ENCODE measurements at regions not wholly inside any gene's neighbourhood (a gene's known extent, or its start where the extent isn't known, plus 50 kb on each side); places are given as distances from the start of the nearest gene placed in this dataset.

DNA sequence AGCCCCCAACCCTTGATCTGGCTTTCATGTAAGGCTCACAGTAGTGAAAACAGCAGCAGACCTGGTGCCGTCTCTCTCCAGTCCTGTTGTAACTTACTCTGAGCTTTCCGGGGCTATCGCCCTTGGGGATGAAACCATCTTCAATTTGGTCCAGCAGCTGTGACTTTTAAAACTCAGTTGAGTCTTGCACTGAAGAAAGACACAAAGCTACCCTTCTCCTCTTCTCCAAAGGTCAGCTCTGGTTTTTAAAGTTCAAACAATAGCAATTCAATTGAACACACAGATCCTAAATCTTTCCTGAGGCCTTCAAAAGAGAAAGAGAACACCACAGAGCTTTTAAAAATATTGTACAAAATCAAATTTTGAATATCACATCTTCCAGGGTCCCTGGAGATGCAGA, 83.5 kb downstream of the SNX5 start:
- Histone ChIP-seq H3K27me3 (ENCODE audit: control insufficient read depth, insufficient read depth, low read length) (no peaks in the 10 kb centered on the region), H3K4me3 (ENCODE audit: low read depth, low read length) (no peak overlapping the region), H3K36me3 (ENCODE audit: control insufficient read depth, insufficient read depth, low read length) (no peaks in the 10 kb centered on the region)
- no peak for DNase-seq (ENCODE audit: low read depth)
- TF ChIP-seq, protein P1, sequence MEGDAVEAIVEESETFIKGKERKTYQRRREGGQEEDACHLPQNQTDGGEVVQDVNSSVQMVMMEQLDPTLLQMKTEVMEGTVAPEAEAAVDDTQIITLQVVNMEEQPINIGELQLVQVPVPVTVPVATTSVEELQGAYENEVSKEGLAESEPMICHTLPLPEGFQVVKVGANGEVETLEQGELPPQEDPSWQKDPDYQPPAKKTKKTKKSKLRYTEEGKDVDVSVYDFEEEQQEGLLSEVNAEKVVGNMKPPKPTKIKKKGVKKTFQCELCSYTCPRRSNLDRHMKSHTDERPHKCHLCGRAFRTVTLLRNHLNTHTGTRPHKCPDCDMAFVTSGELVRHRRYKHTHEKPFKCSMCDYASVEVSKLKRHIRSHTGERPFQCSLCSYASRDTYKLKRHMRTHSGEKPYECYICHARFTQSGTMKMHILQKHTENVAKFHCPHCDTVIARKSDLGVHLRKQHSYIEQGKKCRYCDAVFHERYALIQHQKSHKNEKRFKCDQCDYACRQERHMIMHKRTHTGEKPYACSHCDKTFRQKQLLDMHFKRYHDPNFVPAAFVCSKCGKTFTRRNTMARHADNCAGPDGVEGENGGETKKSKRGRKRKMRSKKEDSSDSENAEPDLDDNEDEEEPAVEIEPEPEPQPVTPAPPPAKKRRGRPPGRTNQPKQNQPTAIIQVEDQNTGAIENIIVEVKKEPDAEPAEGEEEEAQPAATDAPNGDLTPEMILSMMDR (IDR thresholded peaks at IDR 0.05; ENCODE audit: insufficient read depth, low read length, poor library complexity, severe bottlenecking) = no peak

DNA sequence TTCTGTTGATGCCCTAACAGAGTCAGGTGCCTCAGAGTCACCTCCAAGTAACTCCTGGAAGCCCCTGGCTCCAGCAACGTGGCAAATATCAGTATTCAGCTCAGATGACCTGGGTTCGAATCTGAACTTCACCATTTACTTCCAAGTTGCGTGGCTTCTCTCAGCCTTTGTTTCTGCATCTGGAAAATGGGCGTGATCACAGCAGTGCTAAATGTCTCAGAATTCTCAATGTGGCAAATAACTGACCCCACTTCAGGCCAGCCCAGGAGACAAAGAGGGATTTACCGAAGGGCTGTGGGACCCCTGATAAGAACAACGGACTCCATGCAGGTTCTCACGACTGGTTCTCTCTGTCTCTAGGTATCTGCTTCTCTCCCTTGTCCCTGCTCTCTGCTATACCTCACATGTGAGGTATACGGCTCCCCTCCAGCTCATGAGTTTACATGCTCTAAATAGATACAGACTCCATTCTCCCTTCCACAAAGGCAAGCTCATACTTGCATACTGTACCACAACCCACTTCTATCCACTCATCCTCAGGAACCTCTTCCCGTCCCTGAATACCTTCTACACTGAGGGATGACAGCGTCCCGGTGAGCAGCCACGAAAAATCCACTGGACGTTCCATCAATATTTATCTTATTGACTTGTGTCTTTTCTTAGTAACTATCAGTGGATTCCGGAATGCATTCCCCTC, 84.1 kb downstream of the SNX5 start:
- DNase-seq (ENCODE audit: low read depth) = no peak
- H3K36me3 ChIP-seq (ENCODE audit: control insufficient read depth, insufficient read depth, low read length) = no peaks in the 10 kb centered on the region
- no peaks in the 10 kb centered on the region for H3K27me3 ChIP-seq (ENCODE audit: control insufficient read depth, insufficient read depth, low read length)
- TF ChIP-seq, protein P1 (IDR thresholded peaks at IDR 0.05; ENCODE audit: insufficient read depth, low read length, poor library complexity, severe bottlenecking) = no peak
- no peak overlapping the region for H3K4me3 ChIP-seq (ENCODE audit: low read depth, low read length)

DNA sequence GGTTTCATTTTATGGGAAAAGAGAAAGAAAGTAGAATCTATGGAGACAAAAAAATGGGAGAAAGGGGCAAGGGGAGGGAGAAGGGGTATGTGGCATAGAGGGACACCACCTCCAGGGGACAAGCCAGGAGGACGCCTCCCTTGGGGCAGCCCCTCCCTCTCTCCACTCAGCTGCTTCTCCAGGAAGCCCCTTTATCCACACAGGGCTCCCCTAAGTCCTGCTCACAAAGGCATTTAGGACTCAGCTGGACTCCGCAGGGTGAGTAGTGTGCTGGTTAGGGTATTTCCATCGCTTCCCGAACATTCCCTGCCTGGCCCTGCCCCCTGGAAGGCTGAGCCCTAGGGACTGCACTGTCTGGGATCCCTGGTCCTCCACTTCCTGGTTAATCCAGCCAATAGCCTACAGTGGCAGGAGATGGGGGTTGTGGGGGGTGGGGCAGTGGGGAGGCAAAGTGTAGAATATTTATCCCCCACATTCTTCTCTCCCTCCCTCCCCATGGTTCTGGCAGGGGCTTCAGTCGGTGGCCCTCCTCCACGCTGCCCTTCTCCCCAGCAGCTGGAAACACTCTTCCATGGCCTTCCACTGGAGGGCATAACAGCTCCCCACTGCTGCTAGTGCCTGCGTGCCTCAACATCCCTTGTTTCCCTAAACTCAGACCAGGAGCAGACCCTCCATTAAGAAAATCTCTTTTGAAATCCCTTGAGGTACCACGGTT, 84.8 kb downstream of the SNX5 start:
- H3K4me3 ChIP-seq (ENCODE audit: low read depth, low read length) = no peak overlapping the region
- no peak for DNase-seq (ENCODE audit: low read depth)
- H3K27me3 ChIP-seq (ENCODE audit: control insufficient read depth, insufficient read depth, low read length) = no peaks in the 10 kb centered on the region
- H3K36me3 ChIP-seq (ENCODE audit: control insufficient read depth, insufficient read depth, low read length) = no peaks in the 10 kb centered on the region
- TF ChIP-seq, protein P1 (IDR thresholded peaks at IDR 0.05; ENCODE audit: insufficient read depth, low read length, poor library complexity, severe bottlenecking) = no peak

DNA sequence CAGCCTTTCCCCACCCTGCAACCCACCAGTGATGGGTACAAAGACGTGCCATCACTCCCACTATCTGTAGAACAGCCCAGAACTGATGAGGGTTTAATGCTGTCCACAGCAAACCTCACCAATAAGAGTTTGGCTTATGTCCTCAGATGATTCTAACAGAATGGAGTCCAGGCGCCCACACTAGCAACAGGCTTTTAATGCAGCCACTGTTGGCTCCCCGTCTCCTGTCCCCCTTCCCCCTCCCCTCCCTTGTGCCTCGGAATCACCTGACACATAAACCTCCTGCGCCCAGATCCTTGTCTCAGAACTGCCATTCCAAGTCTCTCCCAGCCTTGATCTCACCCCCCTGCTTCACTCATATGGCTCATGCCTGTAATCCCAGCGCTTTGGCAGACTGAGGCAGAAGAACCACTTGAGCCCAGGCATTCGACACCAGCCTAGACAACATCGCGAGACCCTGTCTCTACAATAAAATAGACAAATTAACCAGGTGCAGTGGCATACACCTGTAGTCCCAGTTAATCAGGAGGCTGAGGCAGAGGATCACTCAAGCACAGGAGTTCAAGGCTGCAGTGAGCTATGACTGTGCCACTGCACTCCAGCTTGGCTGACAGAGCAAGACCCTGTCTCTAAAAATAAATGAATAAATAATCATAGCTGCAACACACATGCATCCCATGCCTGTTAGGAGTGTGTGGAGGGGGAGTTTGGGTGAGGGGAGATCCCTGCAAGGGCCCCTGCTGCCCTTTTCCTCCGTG, 85.6 kb downstream of the SNX5 start:
- H3K27me3 ChIP-seq (ENCODE audit: control insufficient read depth, insufficient read depth, low read length) = no peaks in the 10 kb centered on the region
- no peaks in the 10 kb centered on the region for H3K36me3 ChIP-seq (ENCODE audit: control insufficient read depth, insufficient read depth, low read length)
- DNase-seq (ENCODE audit: low read depth) = no peak
- TF ChIP-seq, protein P1 (IDR thresholded peaks at IDR 0.05; ENCODE audit: insufficient read depth, low read length, poor library complexity, severe bottlenecking) = no peak
- no peak overlapping the region for H3K4me3 ChIP-seq (ENCODE audit: low read depth, low read length)

DNA sequence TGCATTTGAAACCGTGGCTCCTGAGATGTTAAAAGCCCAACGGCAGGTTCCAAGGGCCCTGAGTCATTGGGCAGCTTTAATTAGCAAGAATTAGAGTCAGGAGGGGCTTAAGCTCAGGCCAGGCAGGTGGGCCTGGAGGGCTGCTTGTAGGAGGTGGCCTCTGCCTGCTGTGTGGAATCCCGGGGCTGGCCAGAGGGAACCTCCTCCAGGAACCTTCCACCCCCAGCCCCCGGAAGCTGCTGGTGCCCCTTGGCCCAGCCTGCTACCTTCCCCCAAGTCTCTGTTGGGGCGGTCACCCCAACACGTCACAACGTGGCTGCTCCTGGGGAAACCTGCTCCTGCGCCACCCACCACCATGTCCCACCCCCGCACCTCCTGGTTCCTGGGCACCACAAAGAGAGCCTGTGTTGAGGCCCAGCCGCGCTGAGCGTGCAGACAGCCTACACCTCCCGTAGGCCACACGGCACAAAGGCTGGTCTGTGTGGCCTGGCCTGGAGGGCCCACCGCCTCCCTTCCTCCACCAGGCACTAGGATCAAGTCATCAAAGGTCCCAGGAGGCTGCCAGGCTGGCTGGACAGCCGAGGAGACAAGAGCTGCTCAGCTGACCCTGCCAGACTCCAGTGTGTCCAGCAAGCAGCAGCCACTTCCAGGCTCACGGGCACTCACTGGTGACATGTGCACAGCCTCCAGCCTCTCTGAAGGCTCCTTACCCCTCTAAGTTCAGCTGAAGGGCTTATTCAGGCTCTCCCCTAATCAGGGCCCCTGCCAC, 86.3 kb downstream of the SNX5 start:
- Histone ChIP-seq H3K4me3 (ENCODE audit: low read depth, low read length) (no peak overlapping the region), H3K27me3 (ENCODE audit: control insufficient read depth, insufficient read depth, low read length) (no peaks in the 10 kb centered on the region), H3K36me3 (ENCODE audit: control insufficient read depth, insufficient read depth, low read length) (no peaks in the 10 kb centered on the region)
- TF ChIP-seq, protein P1 (IDR thresholded peaks at IDR 0.05; ENCODE audit: insufficient read depth, low read length, poor library complexity, severe bottlenecking) = no peak
- DNase-seq (ENCODE audit: low read depth) = no peak

Data from kidney epithelial cell (primary cell).